ENCODE measurements at regions not wholly inside any gene's neighbourhood (a gene's known extent, or its start where the extent isn't known, plus 50 kb on each side); places are given as distances from the start of the nearest gene placed in this dataset.

GRCh38 chr2:189933911-189934399 lies 128.6 kb downstream of the MSTN start:
- no peak overlapping the region for H3K4me3 Mint-ChIP-seq
- ATAC-seq (no peak), DNase-seq (no peak)
- peaks cover 7% of the 10 kb centered on the region for H3K27me3 Mint-ChIP-seq
- H3K9me3 Mint-ChIP-seq = peaks cover 8 to 9% of the 10 kb centered on the region in 2 donors
- no peak overlapping the region for H3K27ac Mint-ChIP-seq
- H3K4me1 Mint-ChIP-seq = no peaks in the 10 kb centered on the region

GRCh38 chr2:189933041-189933440 lies 129.5 kb downstream of the MSTN start:
- peaks cover 7% of the 10 kb centered on the region for H3K27me3 Mint-ChIP-seq
- no peak for DNase-seq

GRCh38 chr2:189927823-189928222 lies 134.7 kb downstream of the MSTN start:
- Mint-ChIP-seq H3K9me3 (no peaks in the 10 kb centered on the region), H3K4me1 (no peaks in the 10 kb centered on the region), H3K27ac (no peak overlapping the region), H3K4me3 (no peak overlapping the region), H3K27me3 (peaks cover 16% of the 10 kb centered on the region)
- ATAC-seq = no peak
- no peak for DNase-seq

More at GRCh38 chr2:189933041-189933440, 129.5 kb downstream of the MSTN start:
- Mint-ChIP-seq H3K4me3 (no peak overlapping the region), H3K9me3 (peaks cover 1 to 5% of the 10 kb centered on the region in 2 donors), H3K27ac (no peak overlapping the region), H3K4me1 (no peaks in the 10 kb centered on the region)
- no peak for ATAC-seq

All from stimulated activated naive CD8-positive, alpha-beta T cell treated with anti-CD3 and anti-CD28 coated beads, Interleukin-15, amount 100 ng/mL, for 72 hours (primary cell).